Frontal cortex (tissue), 3 donors: ENCODE measurements at regions not wholly inside any gene's neighbourhood (a gene's known extent, or its start where the extent isn't known, plus 50 kb on each side); places are given as distances from the start of the nearest gene placed in this dataset.

Experiments
- DNase-seq, 2 donors: peaks; one replicate each; pipeline ENCODE4 v3.0.0; 2012; ENCODE audit warnings: low spot score in 2 of 2
- FAIRE-seq: peaks from 2 replicates; lab custom pipeline; 2012; peaks lifted over from hg19 to GRCh38; lab: Jason Lieb, UNC
- donor health status: control.
- donor health status: control.
- donor health status: control.

GRCh38 chr22:47654922-47655491, 892.6 kb downstream of the TBC1D22A start:
- DNase-seq, result no peak
- no peak for FAIRE-seq

- FAIRE-seq (no peak), DNase-seq (no peak)
Observed at GRCh38 chr22:47653921-47654320, 891.5 kb downstream of the TBC1D22A start.

- no peak for FAIRE-seq
Observed at GRCh38 chr22:47651216-47651987, 889.0 kb downstream of the TBC1D22A start.

GRCh38 chr22:47647720-47648119, 885.3 kb downstream of the TBC1D22A start:
- no peak for FAIRE-seq
- no peak for DNase-seq

More at GRCh38 chr22:47651216-47651987, 889.0 kb downstream of the TBC1D22A start:
- no peak for DNase-seq

GRCh38 chr22:47647181-47647580, 884.7 kb downstream of the TBC1D22A start:
- FAIRE-seq (no peak), DNase-seq (no peak)

- no peak for FAIRE-seq
Observed at GRCh38 chr22:47645923-47646322, 883.5 kb downstream of the TBC1D22A start.

GRCh38 chr22:47645450-47645914, 883.0 kb downstream of the TBC1D22A start:
- FAIRE-seq, result no peak

More at GRCh38 chr22:47645923-47646322, 883.5 kb downstream of the TBC1D22A start:
- DNase-seq, result no peak

GRCh38 chr22:47634347-47634746, 871.9 kb downstream of the TBC1D22A start:
- FAIRE-seq (no peak), DNase-seq (no peak)

More at GRCh38 chr22:47645450-47645914, 883.0 kb downstream of the TBC1D22A start:
- no peak for DNase-seq

- FAIRE-seq (no peak), DNase-seq (no peak)
Observed at GRCh38 chr22:47633111-47633510, 870.7 kb downstream of the TBC1D22A start.

GRCh38 chr22:47632701-47633100, 870.3 kb downstream of the TBC1D22A start:
- FAIRE-seq (no peak), DNase-seq (no peak)

GRCh38 chr22:47631571-47632102, 869.2 kb downstream of the TBC1D22A start:
- DNase-seq, result no peak
- FAIRE-seq, result no peak

GRCh38 chr22:47630741-47631534, 868.5 kb downstream of the TBC1D22A start:
- DNase-seq, result no peak
- FAIRE-seq, result no peak

GRCh38 chr22:47629791-47630655, 867.6 kb downstream of the TBC1D22A start:
- DNase-seq (no peak), FAIRE-seq (no peak)

- no peak for DNase-seq
Observed at GRCh38 chr22:47629273-47629711, 866.8 kb downstream of the TBC1D22A start.

GRCh38 chr22:47628477-47629272, 866.2 kb downstream of the TBC1D22A start:
- FAIRE-seq (no peak), DNase-seq (no peak)

More at GRCh38 chr22:47629273-47629711, 866.8 kb downstream of the TBC1D22A start:
- no peak for FAIRE-seq

- no peak for DNase-seq
- no peak for FAIRE-seq
Observed at GRCh38 chr22:47627556-47628253, 865.3 kb downstream of the TBC1D22A start.

- FAIRE-seq, result no peak
- DNase-seq, result no peak
Observed at GRCh38 chr22:47626428-47627390, 864.3 kb downstream of the TBC1D22A start.
